Left renal cortex interstitium (tissue), 4 donors: ENCODE measurements at regions not wholly inside any gene's neighbourhood (a gene's known extent, or its start where the extent isn't known, plus 50 kb on each side); places are given as distances from the start of the nearest gene placed in this dataset.
"Not testable (repeated sequence)": the region's sequence is repeated elsewhere in the genome, so short reads cannot be mapped to it uniquely, and the experiment has no call there.

ENCODE experiments used
- DNase-seq, 4 donors: peaks; one replicate each; pipeline ENCODE4 v3.0.0-alpha.2; 2013; ENCODE audit warnings: low read depth in 4 of 4, low spot score in 2 of 4, missing footprints in 1 of 4

DNA sequence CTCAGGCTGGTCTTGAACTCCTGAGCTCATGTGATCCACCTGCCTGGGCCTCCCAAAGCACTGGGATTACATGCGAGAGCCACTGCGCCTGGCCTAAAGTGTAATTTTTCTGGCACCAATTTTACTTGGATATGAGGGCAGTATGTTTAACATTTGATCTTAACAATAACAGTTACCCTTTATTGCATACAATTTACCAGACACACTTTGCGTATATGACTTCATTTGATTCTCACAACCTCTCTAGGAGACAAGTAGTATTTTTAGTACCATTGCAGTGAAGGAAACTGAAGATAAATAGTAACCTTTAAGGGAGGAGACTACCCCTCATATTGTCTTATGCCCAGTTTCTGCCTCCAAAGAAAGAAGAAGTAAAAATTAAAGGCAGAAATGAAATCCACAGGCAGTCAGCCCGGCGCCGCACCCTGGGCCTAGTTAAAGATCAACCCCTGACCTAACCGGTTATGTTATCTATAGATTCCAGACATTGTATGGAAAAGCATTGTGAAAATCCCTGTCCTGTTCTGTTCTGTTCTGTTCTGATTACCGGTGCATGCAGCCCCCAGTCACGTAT is 54.0 kb downstream of the CYP26A1 start:
- DNase-seq: not testable (repeated sequence)

DNA sequence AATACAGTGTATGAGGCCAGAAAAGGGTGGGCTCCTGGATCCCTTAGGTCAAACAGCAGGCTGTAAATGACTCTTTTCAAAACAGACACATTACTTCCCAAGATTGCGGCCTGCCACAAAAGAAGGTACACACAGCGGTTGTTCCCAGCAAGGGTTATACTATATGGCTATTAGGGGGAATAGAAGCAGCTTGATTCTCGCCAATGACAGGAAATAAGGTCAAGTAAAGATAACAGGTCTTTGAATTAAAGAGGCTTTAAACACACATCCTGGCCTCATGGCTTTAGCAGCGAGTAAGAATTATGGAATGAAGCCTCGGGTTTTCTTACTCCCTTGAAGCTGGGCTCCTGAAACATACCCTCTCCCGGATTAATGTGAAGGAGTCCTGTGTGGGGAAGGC is 58.3 kb downstream of the CYP26A1 start:
- DNase-seq: no peak

DNA sequence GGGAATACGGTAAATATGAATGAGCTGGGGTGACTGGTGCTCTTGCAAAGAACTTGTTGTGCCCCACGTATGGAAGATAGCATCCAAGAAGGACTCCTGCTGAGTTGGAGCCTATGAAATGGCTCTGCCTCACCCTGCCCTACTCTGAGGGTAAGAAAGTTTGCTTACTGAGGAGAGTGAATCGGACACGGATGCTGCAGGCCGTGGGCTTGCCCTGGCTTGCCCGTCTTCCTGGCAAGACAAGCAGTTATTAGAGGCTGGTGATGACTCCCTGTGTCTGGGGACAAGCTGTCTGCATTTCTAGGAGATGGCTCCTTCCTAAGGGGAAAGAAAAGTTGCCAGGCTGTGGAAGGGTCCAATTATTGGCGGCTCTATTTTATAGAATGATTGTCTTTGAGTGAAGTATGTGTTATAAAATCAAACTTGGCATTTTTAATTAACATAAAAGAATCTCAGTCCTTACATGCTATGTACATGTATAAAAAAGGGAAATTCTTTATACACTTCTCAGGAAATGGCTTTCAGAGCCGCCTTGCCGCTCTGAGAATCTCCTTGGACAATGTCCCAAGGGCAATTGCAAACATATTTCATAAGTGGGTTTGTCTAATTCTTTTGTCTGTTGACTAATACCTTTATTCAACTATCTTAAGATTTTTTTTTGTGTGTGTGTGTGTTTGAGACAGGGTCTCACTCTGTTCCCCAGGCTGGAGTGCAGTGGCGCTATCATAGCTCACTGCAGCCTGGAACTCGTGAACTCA is 64.6 kb downstream of the CYP26A1 start:
- DNase-seq: no peak

DNA sequence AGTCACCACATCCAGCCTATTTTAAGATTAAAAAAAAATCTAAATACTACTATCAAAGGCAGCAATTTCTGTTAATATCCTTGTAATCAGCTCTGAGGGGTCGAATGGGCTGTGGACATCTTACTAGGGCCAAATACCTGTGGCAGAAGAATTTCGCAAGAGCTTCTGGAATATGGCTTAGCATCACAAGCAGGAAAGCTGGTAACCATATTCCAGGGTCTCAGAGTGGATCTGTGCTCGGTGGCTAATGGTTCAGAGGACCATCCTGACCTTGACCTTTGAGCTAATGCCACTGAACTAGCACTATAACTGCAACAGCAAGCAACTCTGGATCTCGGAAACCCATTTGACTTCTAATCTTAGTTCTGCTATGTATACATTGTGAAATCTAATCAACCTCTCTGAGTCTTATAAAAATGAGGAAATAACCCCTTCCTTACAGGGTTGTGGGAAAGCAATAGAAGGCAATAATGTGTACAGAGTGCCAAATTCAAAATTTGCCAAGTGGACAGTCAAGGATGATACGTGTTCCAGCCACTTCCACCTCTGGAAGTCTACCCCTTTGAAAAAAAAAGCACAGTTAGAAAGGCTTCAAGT is 65.5 kb downstream of the CYP26A1 start:
- no peak for DNase-seq

DNA sequence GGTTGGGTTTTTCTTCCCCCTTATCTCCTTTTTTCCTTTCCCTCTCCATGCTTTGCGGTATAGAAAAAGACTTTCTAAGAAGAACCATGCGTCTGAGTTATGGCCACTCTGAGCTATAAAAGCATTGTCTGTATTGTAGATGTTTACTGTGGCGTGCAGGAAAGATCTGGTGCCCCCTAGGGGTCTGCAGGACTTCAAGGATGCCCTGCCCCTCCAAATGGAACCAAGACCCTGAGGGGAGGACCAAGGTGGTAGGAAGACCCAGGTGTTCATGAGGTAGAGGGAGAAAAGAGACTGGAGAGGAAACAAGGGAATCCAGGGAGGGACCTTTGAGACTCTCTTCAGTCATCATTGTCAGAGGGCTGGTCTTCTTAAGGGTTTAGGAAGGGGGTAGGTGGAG is 68.8 kb downstream of the CYP26A1 start:
- no peak for DNase-seq

DNA sequence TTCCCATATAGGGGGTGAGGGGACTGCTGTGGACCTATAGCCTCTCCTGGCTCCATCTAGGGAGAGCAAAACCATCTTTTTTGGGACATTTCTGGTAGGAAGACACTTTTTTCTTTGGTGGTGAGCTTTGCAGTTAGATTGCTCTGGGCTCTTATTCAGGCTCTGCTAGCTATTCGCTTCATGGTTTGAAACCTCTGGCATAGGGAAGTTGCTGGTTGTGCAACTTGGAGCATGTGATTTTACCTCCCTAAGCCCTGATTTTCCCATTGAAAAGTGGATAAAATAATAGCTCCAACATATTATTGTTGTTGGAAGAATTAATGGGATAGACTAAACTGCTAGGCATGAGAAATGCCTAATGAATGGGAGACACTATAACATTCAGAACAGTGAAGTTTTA is 69.6 kb downstream of the CYP26A1 start:
- DNase-seq: no peak

DNA sequence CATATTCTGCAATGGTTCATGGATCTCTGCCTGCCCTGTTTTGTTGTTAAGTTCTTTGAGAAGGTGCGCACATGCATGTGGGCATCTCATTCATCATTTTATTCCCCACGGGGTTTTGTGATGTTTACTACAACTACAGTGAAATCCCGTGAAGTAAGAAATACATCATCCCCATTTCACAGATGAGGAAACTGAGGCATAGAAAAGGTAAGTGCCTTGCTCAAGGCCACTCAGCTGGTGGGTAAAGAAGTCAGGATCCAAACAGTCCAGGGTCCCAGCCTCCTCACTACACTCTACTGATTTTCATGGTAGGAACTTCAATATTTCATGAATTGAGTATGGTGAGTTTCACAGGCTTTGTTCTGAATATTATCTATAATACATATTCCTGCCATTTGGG is 72.6 kb downstream of the CYP26A1 start:
- no peak for DNase-seq

DNA sequence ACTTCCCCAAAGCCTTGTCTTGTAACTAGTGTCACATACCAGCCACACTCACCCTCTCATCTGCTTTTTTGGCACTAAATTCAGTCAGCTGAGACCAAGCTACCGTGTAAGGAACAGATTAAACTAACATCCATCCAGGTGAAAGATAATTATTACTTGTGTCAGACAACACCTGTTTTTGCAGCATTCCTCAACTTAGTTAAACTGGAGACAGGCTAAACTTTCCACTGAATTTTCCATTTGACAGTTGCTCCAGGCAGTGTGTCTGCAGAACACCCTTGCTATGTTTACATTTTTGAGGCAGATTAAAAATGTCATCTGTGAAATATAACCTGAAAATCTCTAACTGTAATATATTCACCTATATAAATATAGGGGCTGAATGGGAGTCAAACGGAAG is 73.6 kb downstream of the CYP26A1 start:
- DNase-seq: no peak

DNA sequence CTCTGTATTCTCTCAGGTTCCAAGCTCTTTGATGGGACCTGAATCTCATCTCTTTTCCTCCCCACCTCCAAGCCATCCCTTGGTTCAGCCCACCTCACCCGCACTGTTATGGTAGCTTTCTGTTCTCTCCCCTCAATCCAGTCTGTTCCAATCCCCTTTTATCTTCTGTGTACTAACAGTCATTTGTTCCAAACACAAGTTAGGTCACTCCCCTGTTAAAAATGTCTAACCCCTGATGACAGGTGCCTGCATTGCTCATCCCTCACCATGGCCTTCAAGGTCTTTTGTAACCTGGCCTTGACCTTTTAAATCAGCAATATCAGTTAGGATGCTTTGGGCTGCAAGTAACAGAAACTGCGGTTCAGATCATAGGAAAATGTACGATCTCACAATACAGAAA is 74.8 kb downstream of the CYP26A1 start:
- no peak for DNase-seq

DNA sequence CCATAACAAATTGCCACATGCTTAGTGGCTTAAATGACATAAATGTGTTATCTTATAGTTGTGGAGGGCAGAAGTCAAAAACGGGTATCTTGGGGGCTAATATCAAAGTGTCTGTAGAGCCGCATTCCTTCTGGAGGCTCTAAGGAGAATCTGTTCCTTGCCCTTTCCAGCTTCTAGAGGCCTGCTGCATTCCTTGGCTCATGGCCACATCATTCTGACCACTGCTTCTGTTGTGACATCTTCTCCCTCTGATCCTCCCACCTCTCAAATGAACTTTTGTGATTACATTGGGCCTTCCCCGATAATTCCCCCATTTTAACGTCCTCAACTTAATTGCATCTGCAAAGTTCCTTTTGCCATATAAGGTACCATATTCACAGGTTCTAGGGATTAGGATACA is 76.1 kb downstream of the CYP26A1 start:
- DNase-seq: no peak

DNA sequence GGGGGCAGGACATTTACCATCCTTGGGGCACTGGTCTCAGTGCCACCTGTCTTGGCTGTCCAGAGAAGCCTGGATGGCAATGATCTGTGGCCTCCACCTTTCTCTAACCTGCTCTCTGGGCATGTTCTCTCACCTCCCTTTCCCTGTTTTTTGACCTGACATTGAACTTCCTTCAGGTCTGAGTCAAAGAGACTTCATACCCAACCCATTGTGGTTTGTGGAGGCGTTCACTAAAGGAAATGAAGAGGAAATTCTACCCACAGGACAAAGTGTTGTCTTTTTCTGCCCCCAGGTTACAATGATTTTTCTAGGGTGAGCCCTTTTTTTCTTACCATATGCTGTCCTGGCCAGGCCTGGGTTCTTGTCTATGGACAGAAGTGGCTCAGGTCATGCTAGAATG is 76.6 kb downstream of the CYP26A1 start:
- DNase-seq: no peak

DNA sequence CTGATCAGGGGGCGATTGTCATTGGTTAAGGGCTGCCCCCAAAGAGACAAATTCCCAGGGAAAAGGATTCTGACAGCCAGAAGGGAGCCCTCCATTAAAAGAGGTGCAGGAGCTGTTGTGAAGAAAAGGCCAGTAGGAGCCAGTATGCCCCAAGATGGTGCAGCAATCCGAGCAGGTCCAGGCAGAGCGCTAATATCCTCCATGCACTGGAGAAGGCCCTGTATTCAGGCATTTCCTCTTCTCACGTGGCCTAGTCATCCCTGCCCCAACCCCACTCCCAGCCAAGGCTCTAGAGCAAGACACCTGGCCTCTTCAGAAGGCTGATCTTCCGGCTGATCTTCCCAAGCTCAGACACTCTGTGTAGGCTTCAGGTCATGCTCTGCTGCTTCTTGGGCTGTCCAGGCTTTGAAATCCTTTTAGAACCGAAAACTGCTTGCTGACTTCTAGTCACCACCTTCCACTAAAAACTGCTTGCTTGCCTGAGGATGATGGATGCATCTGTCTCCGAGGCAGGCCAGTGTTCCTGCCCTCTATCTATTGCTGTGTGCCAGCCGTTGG is 77.4 kb downstream of the CYP26A1 start:
- no peak for DNase-seq

DNA sequence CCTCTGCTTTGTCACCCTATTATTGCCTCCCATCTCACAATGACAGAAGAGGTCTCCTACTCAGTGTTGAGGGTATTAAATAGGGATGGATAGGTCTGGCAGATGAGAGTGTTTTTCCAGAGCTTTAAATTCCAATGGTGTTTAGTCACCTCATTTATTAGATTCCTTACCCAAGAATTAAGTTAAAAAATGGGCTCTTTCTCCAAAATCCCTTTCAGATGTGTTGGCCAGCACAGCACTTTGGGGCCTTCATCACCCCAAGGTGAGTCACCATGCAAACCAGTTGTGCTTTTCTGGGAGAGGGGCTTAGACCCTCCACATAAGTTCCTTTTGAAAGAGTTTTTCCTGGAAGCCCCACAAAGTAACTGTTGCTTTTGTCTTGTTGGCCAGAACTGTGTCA is 78.4 kb downstream of the CYP26A1 start:
- no peak for DNase-seq

DNA sequence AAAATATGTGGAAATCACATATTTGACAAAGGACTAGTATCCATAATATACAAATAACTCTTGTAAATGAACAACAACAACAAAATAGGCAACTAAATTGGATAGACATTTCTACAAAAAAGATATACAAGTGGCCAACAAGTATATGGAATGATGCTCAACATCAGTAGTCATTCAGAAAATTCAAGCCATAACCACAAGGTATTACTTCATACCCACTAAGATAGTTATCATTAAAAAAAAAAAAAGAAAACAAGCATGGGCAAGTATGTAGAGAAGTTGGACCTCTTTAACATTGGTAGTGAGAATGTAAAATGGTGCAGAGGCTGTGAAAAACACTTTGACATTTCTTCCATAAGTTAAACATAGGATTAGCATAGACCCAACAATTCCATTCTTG is 80.8 kb downstream of the CYP26A1 start:
- DNase-seq: no peak

DNA sequence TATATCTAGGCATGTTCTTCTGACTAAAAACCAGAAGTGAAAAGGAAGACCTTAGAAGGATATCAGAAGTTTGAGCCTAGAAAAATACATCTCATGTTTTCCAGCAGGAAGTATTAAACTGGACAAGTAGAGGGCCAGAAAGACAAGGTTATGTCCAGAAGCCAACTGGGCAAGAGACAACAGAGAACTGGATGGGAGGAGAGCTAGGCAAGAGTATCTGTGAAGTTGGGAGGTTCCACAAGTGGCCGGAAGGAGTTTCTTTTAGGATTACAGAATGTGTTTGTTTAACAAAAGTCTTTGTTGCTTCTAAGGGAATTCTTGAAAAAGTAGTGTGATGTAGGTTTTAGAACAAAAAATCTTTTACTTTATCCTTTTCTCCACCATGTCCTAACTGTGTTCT is 86.4 kb downstream of the CYP26A1 start:
- no peak for DNase-seq

DNA sequence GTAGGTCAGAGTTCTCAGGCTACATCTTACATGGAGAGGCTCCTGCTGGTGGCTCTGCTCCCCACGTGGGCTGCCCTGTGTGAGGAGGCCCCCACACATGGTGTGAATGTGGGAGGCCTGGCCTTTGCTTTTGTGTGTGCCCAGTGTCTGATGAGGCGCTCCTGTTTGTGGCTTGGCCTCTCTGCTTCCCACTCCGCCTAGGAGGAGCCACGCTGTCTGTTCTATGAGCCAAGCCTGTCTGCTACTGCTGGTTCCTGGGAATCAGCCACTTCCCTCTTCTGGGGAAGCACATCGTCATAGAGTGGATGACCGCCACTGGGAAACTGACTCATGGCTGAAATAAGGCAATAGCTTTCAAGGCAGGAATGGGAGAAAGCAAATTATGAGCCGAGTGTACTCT is 87.1 kb downstream of the CYP26A1 start:
- no peak for DNase-seq

DNA sequence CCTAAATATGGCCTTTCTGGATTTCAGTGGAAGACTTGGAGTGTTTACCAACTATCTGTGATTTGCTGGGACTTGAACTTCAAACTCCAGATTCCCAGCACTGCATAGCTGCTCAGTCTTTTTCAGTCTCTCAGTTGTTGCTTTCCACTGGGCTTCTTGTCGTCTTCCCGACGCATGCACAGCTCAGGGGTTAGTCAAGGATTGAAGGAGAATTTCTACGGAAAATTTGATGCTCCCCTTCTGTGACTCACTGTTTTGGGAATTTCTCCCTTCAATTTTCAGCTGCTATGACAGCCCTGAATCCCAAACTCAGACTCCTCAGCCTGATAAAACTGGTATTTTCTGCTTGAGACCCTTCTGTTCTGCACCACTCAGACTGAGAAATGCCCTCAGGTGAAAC is 91.7 kb downstream of the CYP26A1 start:
- no peak for DNase-seq

DNA sequence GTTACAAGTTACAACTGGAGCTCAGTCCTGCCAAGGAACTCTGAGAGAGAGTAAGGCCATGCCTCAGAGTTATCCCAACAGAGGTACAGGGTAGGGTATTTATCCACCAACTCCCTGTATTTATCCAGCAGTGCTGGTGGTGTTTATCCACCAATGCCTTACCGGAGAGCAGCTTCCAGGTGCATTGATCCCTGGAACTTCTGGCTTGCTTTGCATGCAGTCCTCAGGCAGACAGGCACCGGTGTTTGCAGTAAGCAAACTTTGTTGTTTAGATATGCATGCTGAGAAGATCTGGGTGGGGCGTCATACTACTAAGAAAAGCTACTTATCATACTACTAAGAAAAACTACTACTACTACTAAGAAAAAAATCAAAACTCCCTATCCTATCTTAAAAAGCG is 92.4 kb downstream of the CYP26A1 start:
- DNase-seq: no peak

DNA sequence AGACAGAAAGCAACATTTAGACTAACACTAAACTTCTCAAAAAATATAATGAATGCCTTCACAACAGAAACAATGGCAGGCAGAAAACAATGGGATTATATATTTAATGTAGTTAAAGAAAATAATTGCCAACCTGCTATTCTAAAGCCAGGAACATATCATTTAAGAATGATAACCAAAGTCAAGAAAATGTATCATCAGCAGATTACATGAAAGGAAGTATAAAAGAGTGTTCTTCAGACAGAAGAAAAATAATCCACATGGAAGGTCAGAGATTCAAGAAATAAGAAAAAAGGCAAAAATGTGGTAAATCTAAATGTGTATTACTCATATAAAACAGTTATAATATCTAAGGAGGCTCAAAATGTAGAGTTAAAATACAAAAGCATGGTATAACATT is 98.1 kb downstream of the CYP26A1 start:
- DNase-seq: no peak

DNA sequence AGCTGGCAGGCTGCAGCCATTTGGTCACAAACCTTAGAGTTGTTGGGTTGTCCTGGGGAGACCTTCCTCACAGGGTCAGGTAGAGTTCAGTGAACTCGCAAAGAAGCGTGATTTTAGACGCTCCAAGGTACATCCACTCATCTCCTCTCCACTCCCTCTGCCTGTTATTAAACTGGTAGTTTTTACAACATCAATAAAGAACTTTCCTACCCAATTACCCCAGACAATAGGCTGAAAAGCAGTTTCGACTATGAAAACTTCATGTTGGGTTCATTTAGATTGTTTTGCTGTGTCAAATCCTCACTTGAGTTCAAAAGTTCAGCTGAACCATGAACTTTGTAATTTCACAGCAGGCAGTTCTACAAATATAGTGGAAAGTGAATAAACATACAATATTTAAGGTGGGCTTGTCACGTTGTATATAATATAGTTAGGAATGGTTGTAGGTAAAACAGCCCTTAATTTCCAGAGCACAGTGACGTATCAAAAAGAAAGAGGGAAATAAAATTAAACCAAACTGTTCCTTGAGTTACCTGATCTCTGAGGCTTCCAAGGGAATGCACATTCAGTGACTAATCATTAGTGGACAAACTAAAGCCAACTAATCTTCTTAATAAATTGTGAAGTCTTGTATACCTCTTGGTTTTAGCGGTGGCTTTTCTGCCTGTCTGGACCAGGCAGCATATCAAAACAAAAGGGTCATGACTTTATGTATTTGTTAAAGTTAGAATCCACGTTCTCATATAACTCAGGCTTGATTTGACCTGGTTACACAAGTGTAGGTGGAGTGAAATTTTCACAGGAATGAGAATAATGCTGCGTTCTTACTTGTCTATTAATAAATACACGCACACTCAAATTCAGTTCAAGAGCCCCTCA is 100.5 kb downstream of the CYP26A1 start:
- no peak for DNase-seq

DNA sequence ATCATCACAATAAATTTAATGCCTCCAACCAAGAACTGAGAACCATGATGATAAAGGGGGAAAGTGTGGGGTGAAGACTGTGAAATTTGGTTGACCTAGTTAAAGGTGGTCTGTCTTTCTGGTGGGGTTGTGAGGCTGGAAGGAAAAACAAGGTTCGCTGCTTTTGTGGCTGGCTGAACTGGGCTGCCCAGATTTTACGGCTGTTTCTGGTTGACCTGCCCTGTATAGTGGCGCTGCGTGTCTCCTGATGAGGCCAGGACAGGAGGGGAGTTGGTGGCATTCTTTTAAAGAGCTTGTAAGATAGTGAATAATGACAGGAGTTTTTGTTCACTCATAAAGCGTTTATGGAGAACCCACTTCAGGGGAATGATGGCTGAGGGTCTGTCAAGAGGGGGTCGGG is 101.8 kb downstream of the CYP26A1 start:
- no peak for DNase-seq
